Spinal cord (tissue), 9 donors: ENCODE measurements at regions not wholly inside any gene's neighbourhood (a gene's known extent, or its start where the extent isn't known, plus 50 kb on each side); places are given as distances from the start of the nearest gene placed in this dataset.

Experiments
- DNase-seq, 6 donors: peaks; one replicate each; pipeline versions ENCODE4 v3.0.0 to v3.0.0-alpha.2; 2013 to 2015; ENCODE audit warnings: low spot score in 6 of 6, low read depth in 4 of 6
- H3K27ac ChIP-seq: one replicate; pipeline ENCODE4 v1.5.1; 2013; ENCODE audit warnings: low read depth, low read length, control low read depth
- H3K27me3 ChIP-seq: one replicate; pipeline ENCODE4 v1.6.1; 2013; ENCODE audit warnings: low read length; ENCODE audit not compliant: control insufficient read depth, insufficient read depth
- H3K36me3 ChIP-seq: one replicate; pipeline ENCODE4 v1.6.1; 2013; ENCODE audit warnings: low read length; ENCODE audit not compliant: control insufficient read depth, insufficient read depth
- H3K4me1 ChIP-seq: one replicate; pipeline ENCODE4 v1.6.1; 2013; ENCODE audit warnings: low read length; ENCODE audit not compliant: control insufficient read depth, insufficient read depth
- H3K4me3 ChIP-seq: one replicate; pipeline ENCODE4 v1.5.1; 2013; ENCODE audit warnings: low read depth, low read length, control low read depth
- H3K9me3 ChIP-seq: one replicate; pipeline ENCODE4 v1.6.1; 2013; ENCODE audit warnings: low read length; ENCODE audit not compliant: control insufficient read depth, insufficient read depth
- WGBS: methylation state at CpG from one replicate; pipeline ENCODE4 v1.1.5; 2013; ENCODE audit warnings: missing lambda C conversion rate; ENCODE audit not compliant: insufficient coverage; 5-methylcytosine and 5-hydroxymethylcytosine counted together
- donor health status: healthy.

DNA sequence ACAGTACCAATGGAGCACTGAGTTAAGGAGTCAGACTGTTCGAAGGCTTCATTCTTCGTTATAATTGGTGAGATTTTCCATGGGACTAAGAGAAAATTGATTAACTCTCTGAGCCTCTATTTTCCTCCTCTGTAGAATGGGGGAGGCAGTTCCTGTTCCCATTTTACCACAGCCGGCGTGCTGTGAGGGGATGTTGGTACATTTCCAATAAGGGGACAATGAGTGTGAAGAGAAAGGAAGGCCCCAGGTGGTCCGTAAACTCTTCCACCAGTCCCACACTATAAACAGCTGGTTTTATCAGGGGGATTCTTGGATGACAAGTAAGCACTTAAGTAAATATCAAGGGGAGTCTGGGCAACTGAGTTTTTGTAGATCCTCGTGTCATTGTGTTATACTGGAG, 109.9 kb downstream of the DAD1 start:
- H3K27ac ChIP-seq = no peak overlapping the region
- WGBS = no CpG with 5 or more reads among the region's 6 CpGs

DNA sequence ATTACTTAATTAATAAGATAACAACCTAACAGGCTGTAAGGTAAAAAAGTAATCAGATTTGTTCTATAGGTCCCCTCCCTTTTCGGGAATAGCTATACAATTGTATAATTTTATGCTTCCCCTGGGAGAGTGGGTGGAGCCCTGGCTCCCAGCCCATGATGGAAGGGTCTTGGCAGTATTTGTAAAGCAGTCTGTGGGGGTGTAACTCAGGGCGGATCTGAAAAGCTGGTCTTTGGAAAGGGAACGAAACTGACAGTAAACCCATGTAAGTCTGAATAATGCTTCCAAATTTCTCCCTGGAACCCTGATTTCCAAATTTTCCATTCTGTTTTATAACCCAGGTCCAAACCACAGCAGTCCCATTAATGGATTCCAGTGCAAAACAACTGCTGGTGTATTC, 110.4 kb downstream of the DAD1 start:
- Histone ChIP-seq H3K27me3 (no peaks in the 10 kb centered on the region), H3K4me1 (peaks cover 4% of the 10 kb centered on the region), H3K27ac (no peak overlapping the region), H3K9me3 (no peaks in the 10 kb centered on the region), H3K4me3 (no peak overlapping the region), H3K36me3 (no peaks in the 10 kb centered on the region)
- DNase-seq = peak in 2 of 6 donors; percentile 70 to 83
- 0% methylated on average over 1 of the region's 3 CpGs for WGBS

More for the DNA sequence above, 109.9 kb downstream of the DAD1 start:
- Histone ChIP-seq H3K36me3 (no peaks in the 10 kb centered on the region), H3K4me3 (no peak overlapping the region), H3K9me3 (no peaks in the 10 kb centered on the region), H3K4me1 (peaks cover 4% of the 10 kb centered on the region), H3K27me3 (no peaks in the 10 kb centered on the region)
- no peak for DNase-seq

DNA sequence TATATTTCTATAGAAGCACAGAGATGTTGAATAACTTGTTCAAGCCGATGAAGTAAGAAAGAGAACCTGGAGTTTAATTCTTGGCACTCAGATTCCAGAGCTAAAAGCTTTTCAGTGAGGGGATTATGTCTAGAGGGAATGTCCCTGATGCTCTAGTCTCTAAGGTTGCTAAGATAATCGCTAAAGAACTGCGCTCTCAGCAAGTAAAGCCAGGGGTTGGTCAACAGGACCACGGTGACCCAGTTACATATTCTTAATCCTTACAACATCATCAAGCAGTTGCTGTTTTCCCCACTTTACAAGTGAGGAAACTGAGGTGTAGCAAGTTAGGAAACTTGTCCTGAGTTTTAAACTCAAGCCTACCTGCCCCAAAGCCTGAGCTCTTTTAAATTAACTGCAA, 110.8 kb downstream of the DAD1 start:
- H3K27me3 ChIP-seq = no peaks in the 10 kb centered on the region
- H3K4me3 ChIP-seq = no peak overlapping the region
- H3K9me3 ChIP-seq = no peaks in the 10 kb centered on the region
- no peak for DNase-seq
- H3K36me3 ChIP-seq = no peaks in the 10 kb centered on the region
- WGBS = 71% methylated on average over 1 of the region's 4 CpGs
- no peak overlapping the region for H3K27ac ChIP-seq
- H3K4me1 ChIP-seq = peaks cover 4% of the 10 kb centered on the region

DNA sequence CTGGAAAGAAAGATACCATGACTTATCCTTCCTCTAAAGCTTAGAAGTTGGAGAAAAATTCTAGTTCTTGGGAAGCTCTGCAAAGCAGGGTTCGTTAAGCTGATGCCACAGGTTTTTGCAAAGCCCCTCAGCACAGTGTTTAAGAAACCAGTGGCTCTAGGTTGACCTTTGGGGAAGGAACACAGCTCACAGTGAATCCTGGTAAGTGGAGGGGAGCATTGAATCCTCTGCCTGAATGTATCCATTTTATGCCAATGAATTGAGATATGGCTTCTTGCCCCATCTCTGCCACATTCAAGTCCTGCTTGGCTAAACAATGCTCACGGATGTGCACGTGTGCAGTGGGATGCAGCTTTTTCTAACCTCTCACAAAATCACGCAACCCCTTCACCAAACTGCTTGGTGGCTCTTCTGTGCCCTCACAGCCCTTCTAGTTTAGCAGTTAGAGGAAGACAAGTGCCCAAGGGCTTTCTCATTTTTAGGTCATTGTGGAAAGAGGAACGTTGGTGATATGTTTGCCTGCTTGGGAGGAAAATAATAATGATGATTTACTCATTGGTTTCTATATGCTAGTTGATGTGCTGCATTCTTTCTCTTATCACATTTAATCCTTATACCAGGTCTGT, 111.3 kb downstream of the DAD1 start:
- Histone ChIP-seq H3K27ac (no peak overlapping the region), H3K9me3 (no peaks in the 10 kb centered on the region), H3K27me3 (no peaks in the 10 kb centered on the region), H3K4me1 (peaks cover 4% of the 10 kb centered on the region), H3K36me3 (no peaks in the 10 kb centered on the region), H3K4me3 (no peak overlapping the region)
- 89% methylated on average over 1 of the region's 5 CpGs for WGBS
- no peak for DNase-seq

DNA sequence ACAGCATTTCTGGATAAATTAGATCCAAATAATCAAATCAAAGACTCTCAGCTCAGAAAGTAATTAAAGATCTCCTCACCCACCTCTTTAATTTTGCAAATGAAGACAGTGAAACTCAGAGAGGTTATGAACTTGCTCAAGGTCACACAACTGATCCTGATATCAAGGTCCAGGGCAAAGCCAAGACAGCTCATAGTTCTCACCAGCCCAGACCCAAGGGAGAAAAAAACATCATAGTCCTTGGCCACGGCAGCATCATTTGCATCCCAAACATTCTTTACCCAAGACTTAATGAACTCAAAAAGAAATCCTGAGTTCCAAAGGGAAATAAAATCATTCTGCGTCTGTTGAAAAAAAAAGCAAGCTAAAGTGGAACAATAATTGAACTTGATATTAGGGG, 112.1 kb downstream of the DAD1 start:
- WGBS = no CpG with 5 or more reads among the region's 2 CpGs
- DNase-seq = no peak
- Histone ChIP-seq H3K4me3 (no peak overlapping the region), H3K9me3 (no peaks in the 10 kb centered on the region), H3K4me1 (peaks cover under 1% of the 10 kb centered on the region), H3K27ac (no peak overlapping the region), H3K27me3 (no peaks in the 10 kb centered on the region), H3K36me3 (no peaks in the 10 kb centered on the region)

DNA sequence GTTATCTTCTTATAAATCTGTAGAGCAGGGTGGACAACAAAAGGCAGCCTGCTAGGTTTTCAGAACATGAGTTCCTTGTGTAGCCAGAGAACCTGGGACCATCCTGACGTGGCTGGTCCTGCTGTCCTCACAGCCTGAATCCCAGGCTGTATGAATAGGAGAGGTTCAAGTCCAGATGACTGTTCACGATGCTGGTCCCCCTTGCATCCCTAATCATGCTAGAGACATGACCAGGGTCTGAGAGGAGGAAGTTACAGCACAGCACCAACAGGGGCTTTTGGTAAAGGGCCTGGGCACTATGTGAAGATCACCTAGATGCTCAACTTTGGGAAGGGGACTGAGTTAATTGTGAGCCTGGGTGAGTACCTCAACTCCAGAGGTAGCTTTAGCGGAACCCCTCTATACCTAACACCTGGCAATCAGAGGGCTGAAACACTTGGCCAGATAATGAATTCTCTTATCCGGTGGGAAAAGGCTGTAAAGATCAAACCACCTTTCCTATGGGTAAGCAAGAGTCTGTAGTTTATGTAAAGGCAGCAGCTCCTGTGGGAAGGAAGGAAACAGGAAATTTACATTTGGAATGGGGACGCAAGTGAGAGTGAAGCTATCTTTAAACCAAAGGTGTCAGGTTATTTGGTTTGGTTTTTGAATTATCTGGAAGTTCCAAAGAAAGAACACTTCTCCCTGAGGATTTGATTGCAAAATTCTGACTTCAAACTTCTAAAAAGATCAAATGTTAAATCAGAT, 112.8 kb downstream of the DAD1 start:
- Histone ChIP-seq H3K36me3 (no peaks in the 10 kb centered on the region), H3K4me3 (no peak overlapping the region), H3K4me1 (no peaks in the 10 kb centered on the region), H3K27me3 (no peaks in the 10 kb centered on the region), H3K27ac (no peak overlapping the region), H3K9me3 (no peaks in the 10 kb centered on the region)
- no peak for DNase-seq
- 57% methylated on average over 1 of the region's 5 CpGs for WGBS

DNA sequence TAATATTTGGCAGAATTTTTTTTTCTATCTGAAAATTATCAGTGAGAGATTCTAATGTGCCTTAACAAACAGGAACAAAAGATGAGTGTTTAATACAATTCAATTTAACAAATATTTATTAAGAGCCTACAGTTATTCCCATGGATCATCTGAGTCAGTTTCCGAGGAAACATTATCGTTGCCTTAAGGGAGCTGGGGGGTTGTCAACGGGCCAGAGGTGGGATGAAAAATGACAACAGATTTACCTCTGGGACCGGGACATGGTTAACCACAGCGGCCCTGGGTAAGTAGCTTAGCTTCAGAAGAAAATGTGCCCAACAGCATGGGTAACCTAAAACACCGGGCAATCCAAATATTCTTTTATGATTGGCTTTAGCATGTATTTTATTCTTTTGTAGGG, 113.6 kb downstream of the DAD1 start:
- DNase-seq = no peak
- no peaks in the 10 kb centered on the region for H3K4me1 ChIP-seq
- no peak overlapping the region for H3K4me3 ChIP-seq
- 64% methylated on average over 5 of the region's 6 CpGs for WGBS
- no peaks in the 10 kb centered on the region for H3K27me3 ChIP-seq
- H3K27ac ChIP-seq = no peak overlapping the region
- no peaks in the 10 kb centered on the region for H3K36me3 ChIP-seq
- no peaks in the 10 kb centered on the region for H3K9me3 ChIP-seq

DNA sequence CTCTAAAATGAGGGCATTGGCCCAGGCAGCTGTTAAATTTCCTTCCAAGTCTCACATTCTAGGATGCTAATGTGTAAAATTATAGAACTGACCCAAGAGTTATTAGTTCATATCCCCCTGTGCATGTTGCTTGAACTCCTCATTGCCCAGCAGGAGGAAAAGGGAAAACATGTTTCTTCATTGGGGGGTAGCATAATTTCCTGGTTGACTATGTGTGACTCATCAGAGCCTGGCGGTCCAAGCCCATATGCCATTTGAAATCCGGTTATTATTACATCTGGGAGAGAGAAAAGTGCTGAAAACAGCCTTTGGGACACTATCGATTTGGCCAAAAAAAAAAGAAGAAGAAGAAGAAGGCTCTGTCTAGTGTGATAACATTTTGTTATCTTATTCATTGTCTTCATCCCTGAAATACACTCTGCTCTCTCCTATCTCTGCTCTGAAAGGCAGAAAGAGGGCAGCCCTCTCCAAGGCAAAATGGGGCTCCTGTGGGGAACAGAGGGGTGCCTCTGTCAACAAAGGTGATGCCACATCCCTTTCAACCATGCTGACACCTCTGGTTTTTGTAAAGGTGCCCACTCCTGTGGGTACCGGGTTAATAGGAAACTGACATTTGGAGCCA, 114.2 kb downstream of the DAD1 start:
- no peaks in the 10 kb centered on the region for H3K27me3 ChIP-seq
- no peaks in the 10 kb centered on the region for H3K4me1 ChIP-seq
- no peak overlapping the region for H3K27ac ChIP-seq
- H3K9me3 ChIP-seq = no peaks in the 10 kb centered on the region
- DNase-seq = no peak
- H3K36me3 ChIP-seq = no peaks in the 10 kb centered on the region
- H3K4me3 ChIP-seq = no peak overlapping the region
- no CpG with 5 or more reads among the region's 4 CpGs for WGBS

DNA sequence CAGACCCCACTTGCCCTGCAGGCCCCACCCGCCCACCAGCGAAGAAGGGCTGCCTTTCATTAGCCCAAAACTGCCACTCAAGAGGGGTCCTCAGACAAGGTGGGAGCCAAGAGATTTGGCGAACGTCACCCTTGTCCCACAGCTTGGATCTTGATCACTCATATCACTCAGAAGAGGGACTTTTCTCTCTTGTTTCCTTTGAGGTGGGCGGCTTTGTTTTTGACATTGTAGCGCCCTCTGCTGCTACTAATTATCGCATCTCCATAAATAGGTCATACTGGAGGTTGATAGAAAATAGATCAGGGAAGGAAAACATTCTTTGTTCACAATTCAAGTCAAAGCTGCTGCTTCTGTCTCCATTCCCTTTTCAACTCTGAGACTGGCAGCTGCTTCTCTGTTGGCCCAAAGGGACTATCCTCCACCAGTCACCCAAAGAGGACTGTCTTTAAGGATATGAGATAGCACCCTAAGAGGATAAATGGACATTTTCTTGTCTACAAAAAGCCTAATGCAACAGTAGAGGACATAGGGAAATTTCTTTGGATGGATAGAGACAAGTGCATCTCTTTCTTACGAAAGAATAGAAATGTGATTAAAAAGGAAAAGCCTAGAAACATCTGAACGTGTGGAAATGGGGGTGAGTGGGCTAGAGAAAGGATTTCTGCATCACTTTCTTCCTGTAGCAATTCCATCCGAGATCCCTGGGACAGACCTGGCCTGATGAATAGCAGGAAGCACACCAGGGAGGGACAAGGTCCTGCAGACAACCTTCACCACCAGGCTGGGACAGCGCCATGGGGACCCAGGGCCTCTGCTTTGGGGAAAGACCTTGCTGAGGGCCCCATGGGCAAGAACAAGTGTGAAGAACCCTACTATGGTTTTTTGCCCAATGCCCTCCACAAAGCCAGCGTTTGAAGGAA, 115.8 kb downstream of the DAD1 start:
- Histone ChIP-seq H3K36me3 (no peaks in the 10 kb centered on the region), H3K4me3 (no peak overlapping the region), H3K9me3 (no peaks in the 10 kb centered on the region), H3K27ac (no peak overlapping the region), H3K27me3 (no peaks in the 10 kb centered on the region), H3K4me1 (no peaks in the 10 kb centered on the region)
- peak in 4 of 6 donors; percentile 40 to 85 (median 62) for DNase-seq
- WGBS = 84% methylated on average over 5 of the region's 12 CpGs
